ENCODE measurements at regions not wholly inside any gene's neighbourhood (a gene's known extent, or its start where the extent isn't known, plus 50 kb on each side); places are given as distances from the start of the nearest gene placed in this dataset.
A peak's percentile ranks its signal among the peaks of the same experiment; 100 is the strongest.

DNA sequence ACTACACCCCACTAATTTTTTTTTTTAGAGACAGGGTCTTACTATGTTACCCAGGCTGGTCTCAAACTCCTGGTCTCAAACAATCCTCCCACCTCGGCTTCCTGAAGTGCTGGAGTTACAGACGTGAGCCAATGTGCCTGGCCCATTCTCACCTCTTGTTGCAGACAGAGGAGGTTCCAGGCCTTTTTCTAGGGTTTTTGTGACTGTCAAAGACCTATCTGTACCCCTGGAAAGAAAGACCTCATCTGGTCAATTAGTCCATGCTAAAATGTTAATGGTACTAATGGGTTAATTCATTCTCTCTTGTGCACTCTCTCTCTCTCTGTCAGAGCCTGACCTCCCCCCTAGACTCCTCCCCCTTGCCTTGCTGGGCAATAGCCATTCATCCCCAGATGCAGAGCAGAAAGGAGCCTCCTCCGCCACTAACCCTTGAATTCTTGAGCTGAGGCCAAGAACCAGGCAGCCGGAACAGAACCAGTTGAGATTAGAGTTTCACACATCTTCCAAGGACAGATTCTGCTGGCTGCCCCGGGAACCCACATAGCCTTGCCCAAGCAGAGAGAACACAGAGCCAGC, 209.7 kb downstream of the SKIDA1 start:
- Histone ChIP-seq H3K4me1 (ENCODE audit: insufficient read depth, low read length) (peaks cover 40% of the 10 kb centered on the region), H3K9ac (ENCODE audit: low read depth, low read length) (peak overlapping the region; percentile 7; the same call in 1 of the 2 replicates), H3K9me3 (ENCODE audit: insufficient read depth, low read depth, low read length) (no peaks in the 10 kb centered on the region), H3K27me3 (ENCODE audit: insufficient read depth, low read length) (no peaks in the 10 kb centered on the region), H3K36me3 (ENCODE audit: insufficient read depth, low read length) (no peaks in the 10 kb centered on the region), H3K4me3 (ENCODE audit: low read length) (0 out of 2 replicates have a peak overlapping the region, but pooled peaks have one; percentile 1), H3K27ac (ENCODE audit: low read depth, low read length) (peak overlapping the region; percentile 77; the same call in 1 of the 2 replicates)
- 22% methylated on average over 5 of the region's 5 CpGs for WGBS

DNA sequence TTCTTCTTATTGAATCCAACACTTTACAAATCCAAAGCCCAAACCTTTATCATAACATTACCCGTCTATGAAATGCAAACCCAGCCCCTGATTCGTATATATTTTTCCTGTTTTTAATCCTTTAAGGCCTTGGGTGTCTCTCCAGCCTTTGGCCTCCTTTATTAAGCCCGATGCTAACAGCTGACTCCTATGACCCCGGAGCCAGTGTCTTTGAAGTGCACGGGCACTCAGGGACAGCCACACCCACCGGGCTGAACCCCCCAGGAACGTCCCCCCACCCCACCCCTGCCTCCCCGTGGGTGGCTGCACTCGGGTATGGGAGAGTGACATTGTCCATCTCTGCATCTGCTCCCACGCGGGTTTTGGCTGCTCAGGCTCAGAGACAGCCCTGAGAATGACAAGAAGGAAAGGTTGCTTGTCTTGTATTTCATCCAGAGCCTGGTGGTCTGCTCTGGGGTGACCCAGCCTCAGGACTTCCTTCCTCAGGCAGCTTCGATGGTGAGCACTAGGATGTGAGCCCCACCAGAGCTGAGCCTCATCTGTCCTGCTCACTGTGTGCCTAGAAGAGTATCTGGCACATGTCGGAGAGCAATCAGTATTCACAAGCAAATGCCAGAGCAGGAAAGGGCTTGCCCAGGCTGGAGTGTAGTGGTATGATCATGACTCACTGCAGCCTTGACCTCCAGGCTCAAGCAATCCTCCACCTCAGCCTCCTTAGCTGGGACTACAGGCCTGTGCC, 210.4 kb downstream of the SKIDA1 start:
- H3K36me3 ChIP-seq (ENCODE audit: insufficient read depth, low read length), result no peaks in the 10 kb centered on the region
- peak overlapping the region; percentile 77 for H3K27ac ChIP-seq (ENCODE audit: low read depth, low read length)
- no peak overlapping the region for H3K4me3 ChIP-seq (ENCODE audit: low read length)
- H3K9ac ChIP-seq (ENCODE audit: low read depth, low read length), result no peak overlapping the region
- H3K27me3 ChIP-seq (ENCODE audit: insufficient read depth, low read length), result no peaks in the 10 kb centered on the region
- peaks cover 40% of the 10 kb centered on the region for H3K4me1 ChIP-seq (ENCODE audit: insufficient read depth, low read length)
- 26% methylated on average over 13 of the region's 13 CpGs for WGBS
- no peaks in the 10 kb centered on the region for H3K9me3 ChIP-seq (ENCODE audit: insufficient read depth, low read depth, low read length)

DNA sequence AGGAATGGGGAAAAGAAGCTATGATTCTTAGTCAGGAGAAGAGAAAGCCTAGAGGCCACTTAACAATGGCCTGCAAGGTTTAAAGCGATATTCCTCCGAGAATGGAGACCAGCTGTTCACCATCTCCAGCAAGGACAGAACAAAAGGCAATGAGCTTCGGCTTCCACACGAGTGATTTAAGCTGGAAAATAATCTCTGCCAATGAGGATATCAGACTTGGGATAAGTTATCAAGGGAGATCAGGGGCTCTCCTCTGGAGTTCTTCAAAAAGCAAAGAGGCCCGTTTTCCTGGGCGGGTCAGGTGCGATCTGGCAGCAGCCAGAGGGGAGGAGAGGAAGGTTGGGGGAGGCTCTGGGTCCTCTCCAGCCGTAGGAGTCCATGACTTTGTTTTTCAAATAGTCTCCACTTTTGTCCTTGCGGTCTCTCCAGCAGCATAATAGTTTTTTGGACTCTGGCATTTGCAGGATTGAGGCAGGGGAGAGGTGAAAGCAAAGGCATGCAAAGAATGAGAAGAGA, 211.3 kb downstream of the SKIDA1 start:
- Histone ChIP-seq H3K27me3 (ENCODE audit: insufficient read depth, low read length) (no peaks in the 10 kb centered on the region), H3K4me3 (ENCODE audit: low read length) (no peak overlapping the region), H3K36me3 (ENCODE audit: insufficient read depth, low read length) (no peaks in the 10 kb centered on the region), H3K9me3 (ENCODE audit: insufficient read depth, low read depth, low read length) (no peaks in the 10 kb centered on the region), H3K4me1 (ENCODE audit: insufficient read depth, low read length) (peaks cover 44% of the 10 kb centered on the region), H3K9ac (ENCODE audit: low read depth, low read length) (peak overlapping the region; percentile 17; the same call in 1 of the 2 replicates), H3K27ac (ENCODE audit: low read depth, low read length) (peak overlapping the region; percentile 77)
- 28% methylated on average over 9 of the region's 9 CpGs for WGBS

DNA sequence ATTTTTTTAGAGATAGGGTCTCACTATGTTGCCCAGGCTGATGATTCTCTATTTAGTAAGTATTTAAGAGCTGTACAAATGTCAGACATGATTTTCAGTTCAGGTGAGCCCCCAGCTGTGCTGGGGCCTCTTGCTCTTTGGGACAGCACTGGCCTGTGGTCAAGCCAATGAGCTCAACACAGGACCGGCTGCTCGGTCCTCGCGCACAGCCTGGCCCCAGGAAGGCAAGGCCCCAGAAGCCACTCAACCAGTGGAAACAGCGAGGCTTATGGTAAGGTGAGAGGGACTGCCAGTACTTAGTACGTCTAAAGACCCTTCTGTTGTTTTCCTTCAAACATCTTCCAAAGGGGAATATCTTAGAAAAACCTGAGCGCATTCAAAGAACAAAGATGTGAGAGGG, 211.8 kb downstream of the SKIDA1 start:
- Histone ChIP-seq H3K9ac (ENCODE audit: low read depth, low read length) (peak overlapping the region; percentile 17; the same call in 1 of the 2 replicates), H3K4me3 (ENCODE audit: low read length) (no peak overlapping the region), H3K4me1 (ENCODE audit: insufficient read depth, low read length) (peaks cover 40% of the 10 kb centered on the region), H3K27ac (ENCODE audit: low read depth, low read length) (peak overlapping the region; percentile 77), H3K9me3 (ENCODE audit: insufficient read depth, low read depth, low read length) (no peaks in the 10 kb centered on the region), H3K27me3 (ENCODE audit: insufficient read depth, low read length) (no peaks in the 10 kb centered on the region), H3K36me3 (ENCODE audit: insufficient read depth, low read length) (no peaks in the 10 kb centered on the region)
- WGBS, result 86% methylated on average over 7 of the region's 7 CpGs

DNA sequence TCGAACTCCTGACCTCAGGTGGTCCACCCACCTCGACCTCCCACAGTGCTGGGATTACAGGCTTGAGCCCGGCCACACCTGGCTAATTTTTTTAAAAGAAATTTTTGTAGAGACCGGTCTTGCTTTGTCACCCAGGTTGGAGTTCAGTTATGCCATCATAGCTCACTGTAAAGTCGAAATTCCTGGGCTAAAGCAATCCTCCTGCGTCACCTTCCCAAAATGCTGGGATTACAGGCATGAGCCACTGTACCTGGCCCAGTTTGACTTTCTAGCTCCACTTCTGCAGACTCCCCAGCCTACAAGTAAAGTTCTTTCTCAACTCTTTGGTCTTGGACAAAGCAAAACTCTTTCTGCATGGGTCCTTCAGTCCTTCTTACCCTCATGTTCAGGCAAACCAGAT, 214.1 kb downstream of the SKIDA1 start:
- Histone ChIP-seq H3K4me1 (ENCODE audit: insufficient read depth, low read length) (peaks cover 33% of the 10 kb centered on the region), H3K4me3 (ENCODE audit: low read length) (no peak overlapping the region), H3K9ac (ENCODE audit: low read depth, low read length) (no peak overlapping the region), H3K36me3 (ENCODE audit: insufficient read depth, low read length) (no peaks in the 10 kb centered on the region), H3K9me3 (ENCODE audit: insufficient read depth, low read depth, low read length) (no peaks in the 10 kb centered on the region), H3K27ac (ENCODE audit: low read depth, low read length) (no peak overlapping the region), H3K27me3 (ENCODE audit: insufficient read depth, low read length) (no peaks in the 10 kb centered on the region)
- WGBS, result 90% methylated on average over 6 of the region's 6 CpGs

DNA sequence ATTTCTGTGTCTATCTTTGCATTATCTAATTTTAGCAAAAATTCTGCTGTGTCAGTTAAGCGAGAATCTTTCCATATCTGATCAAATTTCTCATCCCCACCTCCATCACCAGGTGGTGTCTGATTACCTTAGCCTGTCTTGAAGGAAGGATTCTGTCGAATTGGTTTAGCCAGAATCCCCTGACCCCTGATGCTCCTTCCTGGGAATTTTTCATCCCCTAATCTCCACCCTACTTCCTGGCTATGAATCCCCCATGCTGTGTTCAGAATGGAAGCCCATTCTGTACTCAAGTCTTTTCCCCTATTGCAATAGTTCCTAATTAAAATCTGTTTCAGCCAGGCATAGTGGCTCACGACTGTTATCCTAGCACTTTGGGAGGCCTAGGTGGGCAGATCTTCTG, 216.1 kb downstream of the SKIDA1 start:
- no peak overlapping the region for H3K4me3 ChIP-seq (ENCODE audit: low read length)
- H3K4me1 ChIP-seq (ENCODE audit: insufficient read depth, low read length), result peaks cover 15% of the 10 kb centered on the region
- no peaks in the 10 kb centered on the region for H3K9me3 ChIP-seq (ENCODE audit: insufficient read depth, low read depth, low read length)
- WGBS, result 65% methylated on average over 3 of the region's 3 CpGs
- H3K9ac ChIP-seq (ENCODE audit: low read depth, low read length), result no peak overlapping the region
- H3K36me3 ChIP-seq (ENCODE audit: insufficient read depth, low read length), result no peaks in the 10 kb centered on the region
- no peaks in the 10 kb centered on the region for H3K27me3 ChIP-seq (ENCODE audit: insufficient read depth, low read length)
- H3K27ac ChIP-seq (ENCODE audit: low read depth, low read length), result no peak overlapping the region

DNA sequence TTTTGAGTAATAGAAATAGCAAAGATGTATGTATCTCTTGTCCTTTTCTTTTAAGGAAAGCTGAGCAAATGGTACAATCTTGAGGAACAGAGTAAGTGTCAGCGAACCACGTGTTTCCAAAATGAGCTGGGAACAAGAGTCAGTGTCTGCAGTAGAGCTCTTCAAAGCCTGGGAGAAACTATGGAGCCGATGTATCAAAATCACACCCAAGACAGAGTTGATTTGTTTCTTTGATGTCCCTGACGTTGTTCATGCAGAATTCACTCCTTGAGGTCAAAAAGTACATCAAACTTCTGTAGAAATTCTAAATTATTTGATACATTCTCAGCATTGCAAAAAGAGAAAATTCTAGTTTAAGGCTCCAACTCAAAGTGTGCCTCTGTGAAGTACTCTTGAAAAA, 216.5 kb downstream of the SKIDA1 start:
- no peak overlapping the region for H3K9ac ChIP-seq (ENCODE audit: low read depth, low read length)
- peaks cover 14% of the 10 kb centered on the region for H3K4me1 ChIP-seq (ENCODE audit: insufficient read depth, low read length)
- WGBS, result 72% methylated on average over 4 of the region's 4 CpGs
- H3K27me3 ChIP-seq (ENCODE audit: insufficient read depth, low read length), result no peaks in the 10 kb centered on the region
- H3K9me3 ChIP-seq (ENCODE audit: insufficient read depth, low read depth, low read length), result no peaks in the 10 kb centered on the region
- H3K36me3 ChIP-seq (ENCODE audit: insufficient read depth, low read length), result no peaks in the 10 kb centered on the region
- H3K4me3 ChIP-seq (ENCODE audit: low read length), result no peak overlapping the region
- no peak overlapping the region for H3K27ac ChIP-seq (ENCODE audit: low read depth, low read length)

DNA sequence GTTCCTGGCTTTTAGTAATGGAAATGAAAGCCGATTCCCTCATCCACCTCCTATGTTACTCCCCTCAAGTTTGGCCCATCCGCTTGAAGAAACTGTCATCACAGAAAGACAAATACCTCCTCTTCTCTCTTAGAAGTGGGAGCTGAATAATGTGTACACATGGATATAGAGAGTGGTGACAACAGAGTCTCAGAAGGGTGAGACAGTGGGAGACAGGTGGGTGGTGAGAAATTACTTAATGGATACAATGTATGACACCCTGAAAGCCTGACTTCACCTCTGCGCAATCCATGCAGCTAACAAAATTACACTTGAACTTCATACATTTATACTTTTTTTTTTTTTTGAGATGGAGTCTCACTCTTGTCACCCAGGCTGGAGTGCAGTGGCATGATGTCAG, 217.5 kb downstream of the SKIDA1 start:
- Histone ChIP-seq H3K36me3 (ENCODE audit: insufficient read depth, low read length) (no peaks in the 10 kb centered on the region), H3K27ac (ENCODE audit: low read depth, low read length) (no peak overlapping the region), H3K9ac (ENCODE audit: low read depth, low read length) (no peak overlapping the region), H3K27me3 (ENCODE audit: insufficient read depth, low read length) (no peaks in the 10 kb centered on the region), H3K4me1 (ENCODE audit: insufficient read depth, low read length) (peaks cover 9% of the 10 kb centered on the region; the same call in 1 of the 2 replicates), H3K9me3 (ENCODE audit: insufficient read depth, low read depth, low read length) (no peaks in the 10 kb centered on the region), H3K4me3 (ENCODE audit: low read length) (no peak overlapping the region)
- 92% methylated on average over 1 of the region's 3 CpGs for WGBS

DNA sequence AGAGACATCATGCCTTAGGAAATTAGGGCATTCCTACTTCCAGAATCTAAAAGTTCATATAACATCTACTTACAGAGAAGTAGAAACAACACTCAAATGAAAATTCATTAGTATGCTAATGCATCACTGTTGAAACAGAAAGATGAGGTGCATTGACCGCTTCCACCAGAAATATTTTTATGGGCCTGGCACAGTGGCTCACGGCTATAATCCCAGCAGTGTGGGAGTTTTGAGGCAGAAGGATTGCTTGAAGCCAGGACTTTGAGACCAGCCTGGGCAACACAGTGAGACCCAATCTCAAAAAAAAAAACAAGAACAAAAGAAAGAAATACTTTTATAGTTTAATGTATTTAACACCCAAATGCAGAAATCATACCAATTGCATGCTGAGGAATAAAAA, 220.9 kb downstream of the SKIDA1 start:
- H3K9me3 ChIP-seq (ENCODE audit: insufficient read depth, low read depth, low read length), result no peaks in the 10 kb centered on the region
- peaks cover 14% of the 10 kb centered on the region; the same call in 1 of the 2 replicates for H3K4me1 ChIP-seq (ENCODE audit: insufficient read depth, low read length)
- no peak overlapping the region for H3K9ac ChIP-seq (ENCODE audit: low read depth, low read length)
- H3K36me3 ChIP-seq (ENCODE audit: insufficient read depth, low read length), result no peaks in the 10 kb centered on the region
- H3K27me3 ChIP-seq (ENCODE audit: insufficient read depth, low read length), result no peaks in the 10 kb centered on the region
- H3K27ac ChIP-seq (ENCODE audit: low read depth, low read length), result no peak overlapping the region
- WGBS, result 93% methylated on average over 2 of the region's 2 CpGs
- H3K4me3 ChIP-seq (ENCODE audit: low read length), result no peak overlapping the region

DNA sequence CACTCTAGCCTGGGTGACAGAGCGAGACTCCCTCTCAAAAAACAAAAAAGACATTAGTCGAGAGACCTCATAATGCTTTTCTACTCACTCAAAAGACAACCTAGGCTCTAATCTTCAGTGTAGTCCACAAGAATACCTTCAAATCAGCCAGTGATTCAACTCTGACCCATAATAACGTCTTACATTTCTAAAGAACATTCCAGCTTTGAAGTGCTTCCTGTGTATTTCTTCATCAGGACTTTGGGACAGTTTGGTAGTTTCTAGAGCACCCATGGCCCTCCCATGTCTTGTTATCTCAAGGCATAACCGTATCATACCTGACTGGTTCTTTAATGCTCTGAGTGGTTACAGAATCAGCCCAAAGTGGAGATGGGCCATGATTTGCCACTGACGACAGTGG, 221.3 kb downstream of the SKIDA1 start:
- Histone ChIP-seq H3K9me3 (ENCODE audit: insufficient read depth, low read depth, low read length) (no peaks in the 10 kb centered on the region), H3K36me3 (ENCODE audit: insufficient read depth, low read length) (no peaks in the 10 kb centered on the region), H3K4me1 (ENCODE audit: insufficient read depth, low read length) (peaks cover 11% of the 10 kb centered on the region; the same call in 1 of the 2 replicates), H3K27ac (ENCODE audit: low read depth, low read length) (no peak overlapping the region), H3K4me3 (ENCODE audit: low read length) (no peak overlapping the region), H3K9ac (ENCODE audit: low read depth, low read length) (no peak overlapping the region), H3K27me3 (ENCODE audit: insufficient read depth, low read length) (no peaks in the 10 kb centered on the region)
- 77% methylated on average over 5 of the region's 5 CpGs for WGBS

DNA sequence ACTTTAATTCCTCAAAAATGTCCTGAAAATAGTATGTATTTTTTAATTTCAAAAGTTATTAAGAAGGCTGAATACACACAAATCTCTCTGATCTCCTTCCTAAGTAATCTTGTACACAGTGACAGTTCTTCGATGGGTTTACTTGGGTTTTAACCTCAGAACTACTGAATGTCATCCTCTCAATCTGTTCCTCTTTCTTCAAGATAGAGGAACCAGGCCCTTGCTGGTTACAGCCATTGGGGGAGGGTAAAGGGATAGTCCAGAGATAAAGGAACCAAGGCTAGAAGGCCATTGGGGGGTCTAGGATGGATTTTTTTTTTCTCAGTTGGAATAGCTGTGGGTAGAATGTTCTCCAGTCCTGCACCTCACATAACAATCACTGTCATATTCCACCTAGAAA, 224.9 kb downstream of the SKIDA1 start:
- no peak overlapping the region for H3K27ac ChIP-seq (ENCODE audit: low read depth, low read length)
- 100% methylated on average over 1 of the region's 1 CpG for WGBS
- no peaks in the 10 kb centered on the region for H3K27me3 ChIP-seq (ENCODE audit: insufficient read depth, low read length)

More for the DNA sequence above, 224.9 kb downstream of the SKIDA1 start:
- no peaks in the 10 kb centered on the region for H3K9me3 ChIP-seq (ENCODE audit: insufficient read depth, low read depth, low read length)
- H3K4me3 ChIP-seq (ENCODE audit: low read length), result no peak overlapping the region
- no peaks in the 10 kb centered on the region for H3K36me3 ChIP-seq (ENCODE audit: insufficient read depth, low read length)
- peaks cover 27% of the 10 kb centered on the region for H3K4me1 ChIP-seq (ENCODE audit: insufficient read depth, low read length)
- no peak overlapping the region for H3K9ac ChIP-seq (ENCODE audit: low read depth, low read length)

Data from HUES64 (cell line).